ENCODE measurements at regions not wholly inside any gene's neighbourhood (a gene's known extent, or its start where the extent isn't known, plus 50 kb on each side); places are given as distances from the start of the nearest gene placed in this dataset.

GRCh38 chr1:37272626-37273025, 201.8 kb upstream of the ZC3H12A start:
- Mint-ChIP-seq H3K36me3 (ENCODE audit: low read depth) (no peaks in the 10 kb centered on the region), H3K4me1 (peaks cover 30% of the 10 kb centered on the region), H3K9me3 (no peaks in the 10 kb centered on the region; the same call in 2 of the 3 replicates), H3K4me3 (no peak overlapping the region), H3K27ac (no peak overlapping the region), H3K27me3 (ENCODE audit: insufficient read depth, low read depth, poor library complexity) (peaks cover 16% of the 10 kb centered on the region)
- TF ChIP-seq ETS1 (IDR thresholded peaks at IDR 0.05) (no peak), ZNF331 (CRISPR knock-in tag; IDR thresholded peaks at IDR 0.05; ENCODE audit: low read depth) (no peak), STAT1 (IDR thresholded peaks at IDR 0.05; ENCODE audit: unreplicated experiment) (no peak), JUNB (IDR thresholded peaks at IDR 0.05; ENCODE audit: unreplicated experiment) (no peak), NANOG (IDR thresholded peaks at IDR 0.05; ENCODE audit: borderline replicate concordance) (no peak), EZH2phosphoT487 (IDR thresholded peaks at IDR 0.05; ENCODE audit: unreplicated experiment) (no peak), REST (IDR thresholded peaks at IDR 0.05; ENCODE audit: unreplicated experiment) (no peak), ZNF114 (CRISPR knock-in tag; IDR thresholded peaks at IDR 0.05) (no peak), ZNF462 (CRISPR knock-in tag; IDR thresholded peaks at IDR 0.05) (no peak), CTCF (conservative IDR thresholded peaks at IDR 0.05; ENCODE audit: low read depth in 2 of 2) (no peak), EZH2 (IDR thresholded peaks at IDR 0.05; ENCODE audit: low read depth, unreplicated experiment) (no peak), POLR2AphosphoS5 (IDR thresholded peaks at IDR 0.05; ENCODE audit: low read depth) (no peak), CREB1 (CRISPR knock-in tag; IDR thresholded peaks at IDR 0.05; ENCODE audit: low read depth) (no peak)
- Histone ChIP-seq H3K36me3 (ENCODE audit: insufficient read depth) (no peaks in the 10 kb centered on the region), H3K79me2 (replicated peaks; ENCODE audit: insufficient read depth) (no peaks in the 10 kb centered on the region), H3K27me3 (ENCODE audit: insufficient read depth) (no peaks in the 10 kb centered on the region), H4K20me1 (replicated peaks; ENCODE audit: insufficient read depth) (no peaks in the 10 kb centered on the region), H3K4me2 (no peak overlapping the region), H3K4me1 (ENCODE audit: insufficient read depth) (peaks cover 15% of the 10 kb centered on the region), H3K9me2 (ENCODE audit: insufficient read depth) (no peaks in the 10 kb centered on the region), H3F3A (replicated peaks; ENCODE audit: low read depth) (no peaks in the 10 kb centered on the region), H3K4me3 (no peak overlapping the region), H2AFZ (peak overlapping the region; percentile 52; the same call in 1 of the 2 replicates), H3K27ac (ENCODE audit: low read depth) (no peak overlapping the region)
- DNase-seq (ENCODE audit: low spot score) (no peak), ATAC-seq (no peak)
